Nephron progenitor cell (in vitro differentiated cells): ENCODE measurements at regions not wholly inside any gene's neighbourhood (a gene's known extent, or its start where the extent isn't known, plus 50 kb on each side); places are given as distances from the start of the nearest gene placed in this dataset.

Experiments
- DNase-seq: peaks from one replicate; pipeline ENCODE4 v3.0.0; 2021
- H3K27ac Mint-ChIP-seq: 2 replicates; pipeline ENCODE4 v1.8.0; 2021; ENCODE audit warnings: mild to moderate bottlenecking, moderate library complexity, mixed read lengths
- H3K27me3 Mint-ChIP-seq: 2 replicates; pipeline ENCODE4 v1.8.0; 2021; ENCODE audit warnings: mild to moderate bottlenecking, low read depth, mixed read lengths; ENCODE audit not compliant: poor library complexity
- H3K36me3 Mint-ChIP-seq: 2 replicates; pipeline ENCODE4 v1.8.0; 2021; ENCODE audit warnings: low read depth, mixed read lengths
- H3K4me1 Mint-ChIP-seq: 2 replicates; pipeline ENCODE4 v1.8.0; 2021; ENCODE audit warnings: mixed read lengths
- H3K4me3 Mint-ChIP-seq: 2 replicates; pipeline ENCODE4 v1.8.0; 2021; ENCODE audit warnings: mild to moderate bottlenecking, moderate library complexity, mixed read lengths
- H3K9me3 Mint-ChIP-seq: 2 replicates; pipeline ENCODE4 v1.8.0; 2021; ENCODE audit warnings: mild to moderate bottlenecking, moderate library complexity, mixed read lengths
- TF ChIP-seq, protein P1 (sequence below): fragments of 200-600 bp; sonication (generic); IDR thresholded peaks from 2 replicates; pipeline ENCODE4 v1.5.0; 2021; ENCODE audit warnings: antibody characterized with exemption

DNA sequence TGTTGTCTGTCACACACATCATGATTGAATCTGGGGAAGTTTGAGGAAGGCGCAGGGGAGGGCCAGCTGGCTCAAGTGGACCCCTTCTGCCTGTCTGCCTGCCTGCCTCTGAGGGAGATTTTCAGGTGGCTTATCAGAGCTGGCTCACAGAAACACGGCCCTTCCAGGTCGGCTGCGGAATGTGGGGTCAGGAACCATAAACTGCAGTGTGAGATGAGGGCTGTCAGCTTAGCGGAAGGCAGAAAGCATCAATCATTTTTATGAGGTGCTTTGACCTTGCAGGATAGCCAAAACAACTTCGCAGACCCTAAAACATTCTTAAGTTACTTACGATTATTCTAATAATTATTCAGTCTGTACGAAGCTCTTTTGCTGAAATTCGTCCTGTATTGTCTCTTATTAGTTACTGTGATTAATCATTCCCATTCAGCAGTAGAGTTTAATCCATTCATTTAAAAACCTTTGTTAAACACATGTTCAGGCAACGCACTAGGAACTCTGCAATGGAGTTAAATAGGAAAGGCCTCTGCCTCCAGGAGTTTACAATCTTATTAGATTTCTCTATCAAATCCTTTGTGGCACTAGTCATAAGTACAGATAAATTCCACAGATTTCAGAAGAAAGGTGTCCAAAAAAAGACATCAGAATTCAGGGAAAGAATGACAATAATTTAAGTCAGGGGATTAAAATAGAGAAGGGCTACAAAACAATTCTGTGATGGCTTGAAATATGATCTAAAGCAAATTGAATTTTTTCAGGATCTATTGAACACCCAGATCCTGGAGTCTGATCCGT is 371.6 kb downstream of the HRH4 start:
- H3K27me3 Mint-ChIP-seq, result no peaks in the 10 kb centered on the region
- peaks cover 6% of the 10 kb centered on the region for H3K9me3 Mint-ChIP-seq
- H3K27ac Mint-ChIP-seq, result peak overlapping the region; percentile 99
- H3K4me1 Mint-ChIP-seq, result peaks cover 82% of the 10 kb centered on the region
- H3K36me3 Mint-ChIP-seq, result no peaks in the 10 kb centered on the region
- TF ChIP-seq, protein P1, sequence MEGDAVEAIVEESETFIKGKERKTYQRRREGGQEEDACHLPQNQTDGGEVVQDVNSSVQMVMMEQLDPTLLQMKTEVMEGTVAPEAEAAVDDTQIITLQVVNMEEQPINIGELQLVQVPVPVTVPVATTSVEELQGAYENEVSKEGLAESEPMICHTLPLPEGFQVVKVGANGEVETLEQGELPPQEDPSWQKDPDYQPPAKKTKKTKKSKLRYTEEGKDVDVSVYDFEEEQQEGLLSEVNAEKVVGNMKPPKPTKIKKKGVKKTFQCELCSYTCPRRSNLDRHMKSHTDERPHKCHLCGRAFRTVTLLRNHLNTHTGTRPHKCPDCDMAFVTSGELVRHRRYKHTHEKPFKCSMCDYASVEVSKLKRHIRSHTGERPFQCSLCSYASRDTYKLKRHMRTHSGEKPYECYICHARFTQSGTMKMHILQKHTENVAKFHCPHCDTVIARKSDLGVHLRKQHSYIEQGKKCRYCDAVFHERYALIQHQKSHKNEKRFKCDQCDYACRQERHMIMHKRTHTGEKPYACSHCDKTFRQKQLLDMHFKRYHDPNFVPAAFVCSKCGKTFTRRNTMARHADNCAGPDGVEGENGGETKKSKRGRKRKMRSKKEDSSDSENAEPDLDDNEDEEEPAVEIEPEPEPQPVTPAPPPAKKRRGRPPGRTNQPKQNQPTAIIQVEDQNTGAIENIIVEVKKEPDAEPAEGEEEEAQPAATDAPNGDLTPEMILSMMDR, result no peak
- peak; percentile 83 for DNase-seq
- peak overlapping the region; percentile 53 for H3K4me3 Mint-ChIP-seq

DNA sequence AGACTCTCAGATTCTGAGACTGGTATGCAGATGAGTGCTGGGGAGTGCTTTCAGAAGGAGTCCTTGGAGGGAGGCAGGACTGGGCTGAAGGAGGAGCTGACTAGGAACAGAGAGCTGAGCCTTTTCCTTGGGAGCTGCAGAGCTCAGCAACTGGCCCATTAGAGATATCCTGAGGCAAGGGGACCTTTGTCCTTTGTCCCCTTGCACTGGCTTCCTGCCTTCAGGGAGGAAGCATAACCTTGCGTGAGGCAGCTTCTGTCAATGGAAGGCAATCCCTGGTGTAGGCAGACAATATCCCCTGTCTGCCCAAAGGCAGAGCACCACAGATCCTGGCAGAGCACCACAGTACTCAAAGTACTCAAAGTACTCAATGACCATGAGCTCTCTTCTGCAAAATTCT is 375.3 kb downstream of the HRH4 start:
- Mint-ChIP-seq H3K4me3 (no peak overlapping the region), H3K27ac (no peak overlapping the region), H3K36me3 (no peaks in the 10 kb centered on the region), H3K9me3 (peaks cover 6% of the 10 kb centered on the region), H3K27me3 (peaks cover 2% of the 10 kb centered on the region), H3K4me1 (peaks cover 67% of the 10 kb centered on the region)
- TF ChIP-seq, protein P1, result no peak
- no peak for DNase-seq

DNA sequence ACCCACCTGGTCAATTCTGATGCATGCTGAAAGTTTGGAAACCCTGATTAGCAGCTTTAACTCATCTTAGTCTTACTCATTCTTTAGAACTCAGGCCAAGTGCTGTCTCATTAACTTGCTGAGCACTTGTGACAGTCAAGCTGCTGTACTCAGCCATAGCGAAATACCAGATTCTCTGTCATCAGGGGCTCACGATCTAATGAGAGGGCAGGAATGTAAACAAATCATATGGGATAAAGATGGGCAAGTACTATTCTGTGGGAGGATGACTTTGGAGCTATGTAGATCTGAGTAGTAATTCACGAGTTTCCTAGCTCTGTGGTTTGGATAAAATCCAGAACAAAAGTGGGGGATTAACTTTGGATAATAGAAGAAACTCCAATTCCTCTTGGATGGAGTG is 376.6 kb downstream of the HRH4 start:
- peaks cover 6% of the 10 kb centered on the region for H3K9me3 Mint-ChIP-seq
- H3K27ac Mint-ChIP-seq, result peak overlapping the region; percentile 24
- H3K4me1 Mint-ChIP-seq, result peaks cover 64% of the 10 kb centered on the region

DNA sequence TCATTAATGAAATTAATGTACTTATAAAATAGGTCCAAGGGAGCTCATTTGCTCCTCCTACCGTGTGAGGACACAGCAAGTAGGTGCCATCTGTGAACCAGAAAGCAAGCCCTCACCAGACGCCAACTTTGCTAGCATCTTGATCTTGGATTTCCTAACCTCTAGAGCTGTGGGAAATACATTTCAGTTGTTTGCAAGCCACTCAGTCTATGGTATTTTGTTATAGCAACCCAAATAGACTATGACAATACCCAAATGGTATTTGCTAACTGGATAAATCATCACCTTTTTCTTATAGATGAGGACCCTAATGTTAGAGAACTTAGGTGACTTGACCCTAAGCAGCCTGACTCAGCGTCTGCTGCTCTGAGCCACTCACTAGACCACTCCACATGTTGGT is 379.6 kb downstream of the HRH4 start:
- TF ChIP-seq, protein P1, result no peak
- Mint-ChIP-seq H3K4me3 (no peak overlapping the region), H3K27me3 (peaks cover 12% of the 10 kb centered on the region), H3K36me3 (no peaks in the 10 kb centered on the region), H3K4me1 (peaks cover 44% of the 10 kb centered on the region), H3K27ac (peak overlapping the region; percentile 44), H3K9me3 (peaks cover 6% of the 10 kb centered on the region)
- no peak for DNase-seq

More for the DNA sequence above, 376.6 kb downstream of the HRH4 start:
- H3K4me3 Mint-ChIP-seq, result no peak overlapping the region
- peaks cover 6% of the 10 kb centered on the region for H3K27me3 Mint-ChIP-seq
- no peak for DNase-seq
- TF ChIP-seq, protein P1, result no peak
- no peaks in the 10 kb centered on the region for H3K36me3 Mint-ChIP-seq

DNA sequence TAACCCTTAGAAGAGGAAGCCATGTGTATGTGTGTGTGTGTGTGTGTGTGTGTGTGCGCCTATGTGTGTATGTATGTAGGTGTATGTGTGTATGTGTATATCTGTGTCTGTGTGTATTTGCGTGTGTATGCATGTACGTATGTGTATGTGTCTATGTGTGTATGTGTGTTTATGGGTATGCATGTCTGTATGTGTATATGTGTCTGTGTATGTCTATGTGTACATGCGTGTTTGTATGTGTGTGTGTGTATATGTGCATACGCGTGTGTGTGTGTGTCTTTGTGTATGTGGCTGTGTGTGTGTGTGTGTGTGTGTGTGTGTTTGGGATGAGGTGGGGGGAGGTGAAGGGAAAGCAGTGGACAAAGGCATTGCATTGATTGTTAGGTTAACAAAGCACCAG is 380.2 kb downstream of the HRH4 start:
- Mint-ChIP-seq H3K4me3 (no peak overlapping the region), H3K9me3 (no peaks in the 10 kb centered on the region), H3K4me1 (peaks cover 38% of the 10 kb centered on the region), H3K27me3 (peaks cover 12% of the 10 kb centered on the region), H3K36me3 (no peaks in the 10 kb centered on the region), H3K27ac (no peak overlapping the region)
- TF ChIP-seq, protein P1, result no peak
- no peak for DNase-seq

DNA sequence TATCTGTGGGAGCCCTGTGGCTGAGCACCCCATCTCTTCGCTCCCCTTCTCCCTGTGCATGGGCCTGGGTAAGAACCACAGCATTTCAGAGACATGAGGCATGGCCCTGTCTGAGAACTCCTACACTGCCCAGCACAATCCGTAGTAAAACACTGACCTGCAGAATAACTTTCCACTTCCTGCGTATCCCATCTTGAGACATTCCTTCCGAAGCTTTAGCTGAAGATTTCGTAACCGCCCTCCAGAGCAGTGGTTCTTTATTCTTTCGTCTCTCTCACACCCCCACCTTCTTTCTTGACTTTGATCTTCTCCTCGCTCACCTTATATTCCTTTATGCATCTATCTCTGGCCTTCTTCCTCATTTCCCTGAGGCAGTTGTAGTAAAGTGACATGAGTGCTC is 381.1 kb downstream of the HRH4 start:
- H3K27me3 Mint-ChIP-seq, result peaks cover 12% of the 10 kb centered on the region
- H3K36me3 Mint-ChIP-seq, result no peaks in the 10 kb centered on the region
- TF ChIP-seq, protein P1, result no peak
- no peak for DNase-seq
- no peak overlapping the region for H3K27ac Mint-ChIP-seq
- H3K4me1 Mint-ChIP-seq, result peaks cover 34% of the 10 kb centered on the region
- no peaks in the 10 kb centered on the region for H3K9me3 Mint-ChIP-seq
- no peak overlapping the region for H3K4me3 Mint-ChIP-seq
